ES-I3 (cell line): ENCODE measurements at regions not wholly inside any gene's neighbourhood (a gene's known extent, or its start where the extent isn't known, plus 50 kb on each side); places are given as distances from the start of the nearest gene placed in this dataset.

ENCODE experiments used
- H3K36me3 ChIP-seq: 2 replicates; pipeline ENCODE4 v1.6.1; 2013; ENCODE audit warnings: mild to moderate bottlenecking, low read length, control low read depth, moderate library complexity; ENCODE audit not compliant: insufficient read depth
- H3K4me1 ChIP-seq: 2 replicates; pipeline ENCODE4 v1.6.1; 2013; ENCODE audit warnings: mild to moderate bottlenecking, control low read depth, low read length; ENCODE audit not compliant: insufficient read depth
- H3K9ac ChIP-seq: 2 replicates; pipeline ENCODE4 v1.6.1; 2013; ENCODE audit warnings: low read depth, mild to moderate bottlenecking, low read length, moderate library complexity
- H3K9me3 ChIP-seq: 2 replicates; pipeline ENCODE4 v1.6.1; 2013; ENCODE audit warnings: mild to moderate bottlenecking, low read length, moderate library complexity; ENCODE audit not compliant: control insufficient read depth, insufficient read depth

DNA sequence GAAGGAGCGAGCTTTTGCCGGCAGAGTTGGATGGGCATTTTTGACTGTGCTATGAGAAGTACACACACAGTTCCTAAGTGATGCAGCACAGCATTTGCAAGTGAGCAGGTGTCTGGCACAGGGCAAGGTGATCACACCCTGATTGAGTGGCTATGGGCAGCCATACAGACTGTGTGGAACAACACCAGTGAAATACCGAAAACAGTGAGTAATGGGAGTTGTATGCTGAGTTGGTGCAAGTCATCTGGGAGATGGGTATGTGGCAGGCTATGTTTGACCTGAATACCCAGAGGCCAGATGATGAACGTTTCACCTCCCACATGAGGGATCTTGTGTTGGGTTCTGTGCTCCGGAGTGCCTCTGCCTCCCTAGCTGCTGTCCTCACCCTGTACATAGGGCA is 53.5 kb upstream of the TIPARP start:
- H3K4me1 ChIP-seq, result peaks cover 9% of the 10 kb centered on the region; the same call in 1 of the 2 replicates
- no peak overlapping the region for H3K9ac ChIP-seq
- H3K36me3 ChIP-seq, result no peaks in the 10 kb centered on the region
- H3K9me3 ChIP-seq, result no peaks in the 10 kb centered on the region

DNA sequence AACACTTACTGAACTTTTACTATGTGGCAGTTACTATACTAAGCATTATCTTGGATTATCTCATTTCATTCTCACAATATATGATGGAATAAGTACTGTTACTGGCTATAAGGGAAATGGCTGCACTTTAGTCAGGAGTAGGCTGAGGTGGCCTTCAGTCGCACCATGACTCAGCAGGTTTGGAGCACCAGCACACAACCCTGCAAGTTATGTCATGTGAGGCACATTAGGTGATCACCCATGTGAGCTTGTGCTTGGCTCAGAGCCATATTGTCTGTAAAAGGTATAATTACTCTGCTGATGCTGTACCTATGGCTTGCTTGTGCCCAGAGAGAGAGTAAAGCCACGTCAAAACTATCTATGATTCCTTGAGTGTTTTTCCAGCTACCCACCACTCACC is 54.1 kb upstream of the TIPARP start:
- H3K9ac ChIP-seq, result no peak overlapping the region
- no peaks in the 10 kb centered on the region for H3K9me3 ChIP-seq
- no peaks in the 10 kb centered on the region for H3K36me3 ChIP-seq
- peaks cover 9% of the 10 kb centered on the region; the same call in 1 of the 2 replicates for H3K4me1 ChIP-seq

- no peaks in the 10 kb centered on the region for H3K9me3 ChIP-seq
- peaks cover 18% of the 10 kb centered on the region for H3K4me1 ChIP-seq
Measured at GRCh38 chr3:156619376-156619775, 55.0 kb upstream of the TIPARP start.

GRCh38 chr3:156617781-156618180 is 56.6 kb upstream of the TIPARP start:
- H3K36me3 ChIP-seq, result no peaks in the 10 kb centered on the region
- H3K4me1 ChIP-seq, result peaks cover 22% of the 10 kb centered on the region
- no peaks in the 10 kb centered on the region for H3K9me3 ChIP-seq
- no peak overlapping the region for H3K9ac ChIP-seq

More at GRCh38 chr3:156619376-156619775, 55.0 kb upstream of the TIPARP start:
- H3K9ac ChIP-seq, result no peak overlapping the region
- H3K36me3 ChIP-seq, result no peaks in the 10 kb centered on the region

DNA sequence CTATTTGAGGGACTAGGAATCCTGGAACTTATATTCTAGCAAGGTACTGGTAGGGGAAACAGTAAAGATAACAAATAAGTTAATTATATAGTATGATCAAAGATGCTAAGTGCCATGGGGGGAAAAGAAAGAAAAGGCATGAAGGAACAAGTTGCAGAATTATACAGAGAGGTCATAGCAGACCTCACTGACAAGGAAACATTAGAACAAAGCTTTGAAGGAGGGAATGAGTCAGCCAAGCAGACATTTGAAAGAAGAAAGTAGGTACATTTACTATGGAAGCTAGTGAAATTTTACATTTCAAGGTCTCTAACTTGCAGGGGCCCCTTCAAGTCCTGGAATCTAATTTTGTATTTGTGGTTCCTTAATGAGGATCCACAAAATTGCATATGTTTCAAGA is 57.2 kb upstream of the TIPARP start:
- H3K9ac ChIP-seq, result no peak overlapping the region
- H3K4me1 ChIP-seq, result peaks cover 22% of the 10 kb centered on the region
- H3K36me3 ChIP-seq, result no peaks in the 10 kb centered on the region
- no peaks in the 10 kb centered on the region for H3K9me3 ChIP-seq

GRCh38 chr3:156615592-156616173 is 58.7 kb upstream of the TIPARP start:
- peaks cover 22% of the 10 kb centered on the region for H3K4me1 ChIP-seq
- no peaks in the 10 kb centered on the region for H3K9me3 ChIP-seq
- no peak overlapping the region for H3K9ac ChIP-seq
- no peaks in the 10 kb centered on the region for H3K36me3 ChIP-seq

DNA sequence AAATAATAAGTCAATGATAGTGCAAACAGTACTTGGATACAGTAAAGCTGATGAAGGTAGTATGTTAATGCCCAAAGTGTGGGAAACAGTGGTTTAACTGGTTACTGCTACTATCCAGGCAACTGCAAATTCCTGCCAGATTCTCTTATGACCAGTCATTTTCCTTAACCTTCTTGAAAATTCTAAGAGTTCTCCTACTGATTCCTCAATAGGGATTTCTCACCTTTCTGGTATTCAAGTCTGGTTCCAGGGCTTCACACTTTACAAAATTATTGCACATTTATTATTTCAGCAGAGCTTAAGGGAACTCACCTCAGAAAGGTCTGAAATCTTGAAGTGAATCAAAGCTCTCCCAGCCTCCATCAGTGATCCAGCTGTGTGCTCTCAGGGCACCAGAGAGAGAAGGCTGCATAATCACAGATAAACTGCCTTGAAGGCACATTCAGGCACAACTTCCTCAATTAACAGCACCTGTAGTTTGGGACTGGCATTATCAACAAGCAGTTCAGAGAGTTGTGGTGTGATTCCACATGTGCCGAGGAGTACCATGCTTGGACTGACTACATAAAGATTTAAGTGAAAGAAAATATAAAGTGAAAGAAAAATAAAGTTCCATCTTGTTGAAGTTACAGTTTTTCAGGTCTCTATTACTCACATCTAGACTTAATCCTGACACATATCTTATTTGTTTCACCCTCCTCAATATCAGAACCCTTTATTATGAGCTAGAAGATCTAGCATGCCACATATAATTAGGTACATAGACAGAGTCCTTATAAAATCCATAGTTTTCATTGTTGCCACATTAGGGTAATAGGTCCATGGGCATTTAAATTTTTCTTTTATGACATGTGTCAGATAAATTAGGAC is 59.5 kb upstream of the TIPARP start:
- Histone ChIP-seq H3K4me1 (peaks cover 22% of the 10 kb centered on the region), H3K9me3 (no peaks in the 10 kb centered on the region), H3K9ac (no peak overlapping the region), H3K36me3 (no peaks in the 10 kb centered on the region)

GRCh38 chr3:156612903-156613302 is 58.0 kb upstream of the SSR3 start:
- no peaks in the 10 kb centered on the region for H3K9me3 ChIP-seq
- H3K4me1 ChIP-seq, result peaks cover 24% of the 10 kb centered on the region
- no peaks in the 10 kb centered on the region for H3K36me3 ChIP-seq
- H3K9ac ChIP-seq, result no peak overlapping the region

DNA sequence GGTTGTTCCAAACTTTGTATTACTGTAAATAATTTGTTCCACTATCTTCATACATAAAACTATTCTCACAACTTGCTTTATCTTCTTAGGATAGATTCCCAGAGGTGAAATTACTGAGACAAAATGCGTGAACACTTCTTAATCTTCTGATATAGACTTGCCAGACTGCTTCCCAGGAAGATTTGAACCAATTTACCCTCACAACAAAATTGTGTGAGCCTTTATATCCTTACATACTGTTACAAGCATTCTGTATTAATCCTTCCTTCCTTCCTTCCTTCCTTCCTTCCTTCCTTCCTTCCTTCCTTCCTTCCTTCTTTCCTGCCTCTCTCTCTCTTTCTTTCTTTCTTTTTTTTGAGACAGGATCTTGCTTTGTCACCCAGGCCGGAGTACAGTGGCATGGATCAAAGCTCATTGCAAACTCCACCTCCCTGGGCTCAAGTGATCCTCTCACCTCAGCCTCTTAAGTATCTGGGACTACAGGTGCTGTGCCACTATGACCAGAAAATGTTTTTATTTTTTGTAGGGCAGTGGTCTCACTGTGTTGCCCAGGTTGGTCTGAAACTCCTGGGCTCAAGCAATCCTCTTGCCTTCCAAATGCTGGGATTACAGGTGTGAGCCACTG is 57.1 kb upstream of the SSR3 start:
- no peak overlapping the region for H3K9ac ChIP-seq
- peaks cover 16% of the 10 kb centered on the region for H3K4me1 ChIP-seq
- no peaks in the 10 kb centered on the region for H3K36me3 ChIP-seq
- H3K9me3 ChIP-seq, result no peaks in the 10 kb centered on the region

GRCh38 chr3:156610154-156610553 is 55.2 kb upstream of the SSR3 start:
- no peak overlapping the region for H3K9ac ChIP-seq
- no peaks in the 10 kb centered on the region for H3K9me3 ChIP-seq
- H3K36me3 ChIP-seq, result no peaks in the 10 kb centered on the region
- peaks cover 14% of the 10 kb centered on the region for H3K4me1 ChIP-seq

DNA sequence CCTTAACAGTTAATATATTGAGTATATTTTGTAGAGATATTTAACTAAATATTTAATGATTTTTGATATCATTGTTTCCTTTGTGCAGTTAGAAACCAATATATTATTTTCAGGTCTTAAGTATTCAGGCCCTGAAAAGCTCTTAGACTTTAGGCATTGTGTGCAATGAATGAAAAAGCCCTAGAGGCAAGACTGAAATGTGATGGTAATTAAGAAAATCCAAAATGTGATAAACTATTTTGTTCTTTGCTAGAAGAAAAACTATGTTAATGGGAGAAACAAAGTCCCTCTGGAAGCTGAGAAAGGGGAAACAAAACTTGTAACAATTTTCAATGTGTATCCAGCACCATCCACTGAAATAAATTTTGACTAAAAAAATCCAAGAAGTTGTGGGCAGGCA is 54.6 kb upstream of the SSR3 start:
- H3K4me1 ChIP-seq, result peaks cover 8% of the 10 kb centered on the region
- no peaks in the 10 kb centered on the region for H3K9me3 ChIP-seq
- H3K9ac ChIP-seq, result no peak overlapping the region
- no peaks in the 10 kb centered on the region for H3K36me3 ChIP-seq

DNA sequence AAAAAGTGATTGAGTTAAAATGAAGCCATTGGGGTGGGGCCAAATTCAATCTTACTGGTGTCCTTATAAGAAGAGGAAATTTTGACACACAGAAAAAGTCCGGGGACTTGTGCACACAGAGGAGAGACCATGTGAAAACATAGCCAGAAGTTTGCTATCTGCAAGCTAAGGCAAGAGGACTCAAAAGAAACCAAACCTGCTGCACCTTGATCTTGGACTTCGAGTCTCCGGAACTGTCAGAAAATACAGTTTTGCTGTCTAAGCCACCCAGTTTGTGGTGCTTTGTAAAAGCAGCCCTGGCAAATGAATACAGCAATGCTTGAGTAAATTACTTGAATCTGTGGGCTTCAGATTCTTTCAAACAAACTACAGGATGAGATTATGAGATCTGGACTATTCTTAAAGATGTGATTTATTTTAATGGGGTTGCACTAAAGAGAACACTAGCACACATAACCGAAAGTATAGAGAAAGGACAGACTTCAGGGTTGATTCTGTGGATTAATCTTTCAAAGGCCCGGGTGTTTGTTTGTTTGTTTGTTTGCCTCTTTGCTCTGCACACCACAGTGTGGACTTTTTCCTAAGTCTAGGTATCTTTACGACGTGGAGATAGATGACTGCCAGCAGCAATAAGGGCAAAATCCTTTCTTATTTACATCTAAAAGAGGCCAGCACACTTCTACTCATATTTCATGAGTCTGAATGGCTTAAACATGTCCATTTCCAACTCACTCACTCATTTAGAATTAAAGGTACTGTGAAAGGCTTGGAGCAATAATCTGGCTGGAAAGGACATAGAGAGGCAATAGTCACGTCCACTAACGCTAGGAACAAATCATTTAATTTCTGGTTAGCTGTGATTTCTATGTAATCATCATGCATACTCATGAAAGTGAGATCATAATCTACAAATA is 53.9 kb upstream of the SSR3 start:
- no peak overlapping the region for H3K9ac ChIP-seq
- H3K4me1 ChIP-seq, result peaks cover 2% of the 10 kb centered on the region; the same call in 1 of the 2 replicates
- no peaks in the 10 kb centered on the region for H3K9me3 ChIP-seq
- H3K36me3 ChIP-seq, result no peaks in the 10 kb centered on the region

DNA sequence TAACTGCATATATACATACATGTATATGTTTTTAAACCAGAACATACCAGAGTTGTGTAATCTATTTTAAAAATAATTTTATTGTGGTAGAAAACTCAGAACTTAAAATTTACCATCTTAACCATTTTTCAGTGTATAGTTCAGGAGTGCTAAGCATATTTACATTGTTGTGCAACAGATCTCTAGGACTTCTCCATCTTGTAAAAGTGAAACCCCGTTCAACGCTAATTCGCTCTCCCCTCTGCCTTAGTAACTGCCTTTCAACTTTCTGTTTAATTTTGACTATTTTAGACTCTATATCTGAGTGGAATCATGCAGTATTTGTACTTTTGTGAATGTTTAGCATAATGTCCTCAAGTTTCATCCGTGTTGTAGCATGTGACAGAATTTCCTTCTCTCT is 51.8 kb upstream of the SSR3 start:
- Histone ChIP-seq H3K9me3 (no peaks in the 10 kb centered on the region), H3K36me3 (no peaks in the 10 kb centered on the region), H3K9ac (peak overlapping the region; percentile 65; the same call in 1 of the 2 replicates), H3K4me1 (peaks cover 2% of the 10 kb centered on the region; the same call in 1 of the 2 replicates)
